GM12878 (cell line): ENCODE measurements at regions not wholly inside any gene's neighbourhood (a gene's known extent, or its start where the extent isn't known, plus 50 kb on each side); places are given as distances from the start of the nearest gene placed in this dataset.

Experiments
- CTCF ChIP-seq, 3 experiments: IDR thresholded peaks in 2 of 3; conservative IDR thresholded peaks in 1 of 3; 2 replicates each; pipeline ENCODE4 v1.5.1; 2011; ENCODE audit warnings: low read depth in 3 of 3, low read length in 3 of 3, mild to moderate bottlenecking in 3 of 3, control low read depth in 2 of 3, moderate library complexity in 2 of 3, inconsistent platforms in 1 of 3, mixed read lengths in 1 of 3; ENCODE audit not compliant: control insufficient read depth in 2 of 3, insufficient read depth in 1 of 3; ENCODE audit errors: extremely low read depth in 1 of 3
- POLR2AphosphoS5 ChIP-seq: IDR thresholded peaks from 2 replicates; pipeline ENCODE4 v1.6.1; 2011; ENCODE audit warnings: mild to moderate bottlenecking, low read length, inconsistent platforms
- REST ChIP-seq: IDR thresholded peaks from 2 replicates; pipeline ENCODE4 v1.6.1; 2012; ENCODE audit warnings: mild to moderate bottlenecking, low read depth, low read length
- ZNF274 ChIP-seq: IDR thresholded peaks from one replicate; pipeline ENCODE4 v1.8.0; 2011; ENCODE audit not compliant: insufficient read length, insufficient read depth

GRCh38 chr17:14581186-14581830 is 280.4 kb downstream of the HS3ST3B1 start:
- TF ChIP-seq CTCF (IDR thresholded peaks at IDR 0.05 in 2 of 3, conservative IDR thresholded peaks at IDR 0.05 in 1 of 3; ENCODE audit: control insufficient read depth in 2 of 3, extremely low read depth in 1 of 3, insufficient read depth in 1 of 3, low read depth in 3 of 3, low read length in 3 of 3) (no peak), ZNF274 (no peak), POLR2AphosphoS5 (no peak), REST (no peak)
